HepG2 (cell line): ENCODE measurements at regions not wholly inside any gene's neighbourhood (a gene's known extent, or its start where the extent isn't known, plus 50 kb on each side); places are given as distances from the start of the nearest gene placed in this dataset.

ENCODE experiments used
- CTCF ChIP-seq: sonication (generic); formaldehyde crosslinking; IDR thresholded peaks from 2 replicates; pipeline ENCODE4 v1.5.0; 2020; ENCODE audit warnings: mild to moderate bottlenecking, missing genetic modification reagents, moderate library complexity
- E2F5 ChIP-seq: sonication (generic); formaldehyde crosslinking; conservative IDR thresholded peaks from 2 replicates; pipeline ENCODE4 v1.4.0; 2020; ENCODE audit warnings: missing genetic modification reagents
- GABPB1 ChIP-seq: IDR thresholded peaks from 2 replicates; pipeline ENCODE4 v1.6.1; 2016; ENCODE audit warnings: mild to moderate bottlenecking, missing genetic modification reagents, moderate library complexity, missing compliant biosample characterization
- NBN ChIP-seq: fragments of 450-650 bp; conservative IDR thresholded peaks from 2 replicates; pipeline ENCODE4 v1.6.1; 2017
- POLR2AphosphoS5 ChIP-seq: IDR thresholded peaks from 2 replicates; pipeline ENCODE4 v1.6.1; 2012; ENCODE audit warnings: low read depth, low read length
- PRDM4 ChIP-seq: sonication (generic); formaldehyde crosslinking; IDR thresholded peaks from 2 replicates; pipeline ENCODE4 v1.9.0; 2021; ENCODE audit warnings: missing genetic modification reagents, borderline replicate concordance
- ZBTB3 ChIP-seq: sonication (generic); formaldehyde crosslinking; IDR thresholded peaks from 2 replicates; pipeline ENCODE4 v1.4.0; 2020; ENCODE audit warnings: low read depth, mild to moderate bottlenecking, moderate library complexity, missing genetic modification reagents, borderline replicate concordance
- ZNF121 ChIP-seq: sonication (generic); formaldehyde crosslinking; IDR thresholded peaks from 2 replicates; pipeline ENCODE4 v1.5.0; 2020; ENCODE audit warnings: mild to moderate bottlenecking, missing genetic modification reagents

- TF ChIP-seq PRDM4 (CRISPR knock-in tag), result no peak
- TF ChIP-seq ZBTB3, result no peak
- no peak for TF ChIP-seq CTCF
- TF ChIP-seq ZNF121 (CRISPR knock-in tag), result no peak
- no peak for TF ChIP-seq NBN
- no peak for TF ChIP-seq POLR2AphosphoS5
- no peak for TF ChIP-seq E2F5 (CRISPR knock-in tag)
- TF ChIP-seq GABPB1, result no peak
Observed at GRCh38 chr7:46068159-46068558, 147.1 kb upstream of the IGFBP3 start.
